DMS53 treated with DMSO at 0.1 percent for 48 hours (cell line): ENCODE measurements at regions not wholly inside any gene's neighbourhood (a gene's known extent, or its start where the extent isn't known, plus 50 kb on each side); places are given as distances from the start of the nearest gene placed in this dataset.
A peak's percentile ranks its signal among the peaks of the same experiment; 100 is the strongest.
"Not testable (repeated sequence)": the region's sequence is repeated elsewhere in the genome, so short reads cannot be mapped to it uniquely, and the experiment has no call there.

ENCODE experiments used
- DNase-seq: peaks from one replicate; lab custom pipeline; 2025; ENCODE audit not compliant: unreplicated experiment; lab: John Stamatoyannopoulos, UW

DNA sequence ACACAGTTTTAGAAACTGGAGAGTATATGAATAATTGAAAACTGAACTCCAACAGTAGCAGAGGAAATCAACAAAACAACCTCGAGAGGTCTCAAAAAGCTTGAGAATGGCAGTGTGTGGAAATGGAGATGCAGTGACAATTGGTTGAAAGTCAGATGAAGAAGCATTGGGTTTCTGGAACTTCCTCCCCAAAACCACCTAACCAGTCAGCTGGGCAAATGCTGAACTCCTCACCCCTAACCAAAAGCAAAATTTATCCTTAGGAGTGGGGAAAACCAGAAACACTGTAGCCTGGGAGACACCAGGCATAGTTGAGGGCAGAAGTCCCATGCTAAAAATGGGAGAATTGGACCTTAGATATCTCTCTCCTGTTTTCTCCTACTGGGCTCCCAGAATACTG is 109.9 kb downstream of the TANC2 start:
- DNase-seq: no peak

DNA sequence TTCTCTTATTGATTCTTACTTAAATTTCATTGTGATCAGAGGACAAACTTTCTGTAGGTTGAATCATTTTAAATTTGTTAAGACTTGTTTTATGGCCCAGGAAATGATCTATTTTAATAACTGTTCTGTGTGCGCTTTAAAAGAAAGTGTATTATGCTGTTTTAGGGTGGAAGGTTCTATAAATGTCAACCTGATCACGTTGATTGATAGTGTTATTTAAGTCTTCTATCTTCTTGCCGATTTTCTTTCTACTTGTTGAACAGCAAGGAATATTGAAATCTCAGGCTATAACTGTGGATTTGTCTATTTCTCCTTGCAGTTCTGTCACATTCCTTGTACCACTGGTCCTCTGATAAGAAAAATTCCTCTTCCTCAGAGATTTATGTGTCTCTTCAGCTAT is 112.7 kb downstream of the TANC2 start:
- no peak for DNase-seq

DNA sequence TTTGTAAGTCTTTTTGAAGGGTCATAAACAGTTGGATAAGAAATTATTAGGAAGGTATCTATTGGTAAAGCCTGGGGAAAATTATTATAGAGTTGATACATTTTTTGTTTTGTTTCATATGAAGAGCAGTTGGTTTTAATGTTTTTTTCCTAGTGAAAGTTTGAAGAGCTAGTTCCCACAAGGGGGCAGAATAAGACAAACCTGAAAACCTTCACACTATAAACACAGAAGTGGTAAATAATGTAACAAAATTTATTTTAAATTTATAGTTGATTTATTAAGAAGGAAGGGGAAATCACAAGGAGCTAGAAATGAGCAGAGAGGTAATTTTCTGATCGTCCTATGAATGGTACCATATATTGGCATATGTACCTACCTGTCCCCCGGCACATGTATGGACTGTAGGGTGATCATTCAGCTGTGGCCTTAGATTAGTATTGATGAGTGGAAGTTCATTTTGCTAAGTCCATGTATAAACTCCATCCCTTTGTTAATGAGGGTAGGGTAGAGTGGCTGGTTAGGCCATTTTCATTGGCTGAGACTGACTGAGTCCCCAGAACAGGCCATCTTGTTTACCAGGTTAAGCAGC is 116.3 kb downstream of the TANC2 start:
- DNase-seq: no peak

DNA sequence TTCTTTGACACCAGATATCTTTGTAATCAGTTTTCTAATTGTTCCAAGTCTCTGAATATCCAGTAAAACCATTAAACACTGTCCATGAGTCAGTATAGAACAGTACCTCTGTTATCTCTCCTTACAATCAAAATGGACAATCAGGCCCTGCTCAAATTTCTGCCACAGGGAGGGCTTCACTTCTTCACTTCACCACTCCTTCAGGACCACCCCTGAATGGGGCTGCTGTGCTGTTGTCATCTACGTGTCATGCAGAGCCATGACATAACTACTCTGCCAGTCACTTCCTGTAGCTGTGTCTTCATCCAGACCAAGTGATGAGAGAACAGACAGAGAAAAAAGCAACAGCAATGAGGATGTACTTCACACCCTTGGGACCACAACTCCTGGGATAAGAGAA is 116.9 kb downstream of the TANC2 start:
- DNase-seq: no peak

DNA sequence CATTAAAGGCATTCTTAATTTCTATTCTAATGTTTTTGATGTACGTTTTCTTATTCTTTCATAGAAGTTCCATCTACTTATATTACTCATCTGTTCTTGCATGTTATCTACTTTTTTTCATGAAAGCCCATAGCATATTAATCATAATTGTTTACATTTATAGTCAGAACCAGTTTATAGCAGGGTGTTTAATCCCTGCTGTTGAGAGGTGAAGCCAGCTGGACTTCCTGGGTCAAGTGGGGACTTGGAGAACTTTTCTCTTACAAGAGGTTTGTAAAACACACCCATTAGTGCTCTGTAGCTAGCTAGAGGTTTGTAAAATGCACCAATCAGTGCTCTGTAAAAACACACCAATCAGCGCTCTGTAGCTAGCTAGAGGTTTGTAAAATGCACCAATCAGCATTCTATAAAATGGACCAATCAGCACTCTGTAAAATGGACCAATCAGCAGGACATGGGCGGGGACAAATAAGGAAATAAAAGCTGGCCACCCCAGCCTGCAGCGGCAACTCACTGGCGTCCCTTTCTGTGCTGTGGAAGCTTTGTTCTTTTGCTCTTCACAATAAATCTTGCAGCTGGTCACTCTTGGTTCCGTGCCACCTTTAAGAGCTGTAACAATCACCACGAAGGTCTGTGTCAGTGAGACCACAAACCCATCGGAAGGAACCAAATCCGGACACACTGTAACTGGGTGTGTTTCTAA is 120.6 kb downstream of the TANC2 start:
- DNase-seq: peak; percentile 1

DNA sequence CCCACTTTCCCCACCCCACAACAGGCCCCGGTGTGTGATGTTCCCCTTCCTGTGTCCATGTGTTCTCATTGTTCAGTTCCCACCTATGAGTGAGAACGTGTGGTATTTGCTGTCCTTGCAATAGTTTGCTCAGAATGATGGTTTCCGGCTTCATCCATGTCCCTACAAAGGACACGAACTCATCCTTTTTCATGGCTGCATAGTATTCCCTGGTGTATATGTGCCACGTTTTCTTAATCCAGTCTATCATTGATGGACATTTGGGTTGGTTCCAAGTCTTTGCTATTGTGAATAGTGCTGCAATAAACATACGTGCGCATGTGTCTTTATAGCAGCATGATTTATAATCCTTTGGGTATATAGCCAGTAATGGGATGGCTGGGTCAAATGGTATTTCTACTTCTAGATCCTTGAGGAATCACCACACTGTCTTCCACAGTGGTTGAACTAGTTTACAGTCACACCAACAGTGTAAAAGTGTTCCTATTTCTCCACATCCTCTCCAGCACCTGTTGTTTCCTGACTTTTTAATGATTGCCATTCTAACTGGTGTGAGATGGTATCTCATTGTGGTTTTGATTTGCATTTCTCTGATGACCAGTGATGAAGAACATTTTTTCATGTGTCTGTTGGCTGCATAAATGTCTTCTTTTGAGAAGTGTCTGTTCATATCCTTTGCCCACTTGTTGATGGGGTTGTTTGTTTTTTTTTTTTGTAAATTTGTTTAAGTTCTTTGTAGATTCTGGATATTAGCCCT is 124.5 kb downstream of the TANC2 start:
- not testable (repeated sequence) for DNase-seq

DNA sequence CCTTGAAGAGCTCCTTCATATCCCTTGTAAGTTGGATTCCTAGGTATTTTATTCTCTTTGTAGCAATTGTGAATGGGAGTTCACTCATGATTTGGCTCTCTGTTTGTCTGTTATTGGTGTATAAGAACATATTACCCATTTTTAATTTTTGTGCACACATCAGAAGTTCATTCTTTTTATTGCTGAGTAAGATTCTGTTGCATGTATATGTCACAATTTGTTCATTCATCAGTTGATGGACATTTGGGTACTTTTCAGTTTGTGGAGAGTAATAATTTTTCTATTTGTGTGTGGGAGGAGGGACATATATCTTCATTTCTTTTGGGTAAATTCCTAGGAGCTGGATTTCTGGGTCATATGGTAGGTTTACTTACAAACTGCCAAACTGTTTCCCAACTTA is 125.9 kb downstream of the TANC2 start:
- not testable (repeated sequence) for DNase-seq

DNA sequence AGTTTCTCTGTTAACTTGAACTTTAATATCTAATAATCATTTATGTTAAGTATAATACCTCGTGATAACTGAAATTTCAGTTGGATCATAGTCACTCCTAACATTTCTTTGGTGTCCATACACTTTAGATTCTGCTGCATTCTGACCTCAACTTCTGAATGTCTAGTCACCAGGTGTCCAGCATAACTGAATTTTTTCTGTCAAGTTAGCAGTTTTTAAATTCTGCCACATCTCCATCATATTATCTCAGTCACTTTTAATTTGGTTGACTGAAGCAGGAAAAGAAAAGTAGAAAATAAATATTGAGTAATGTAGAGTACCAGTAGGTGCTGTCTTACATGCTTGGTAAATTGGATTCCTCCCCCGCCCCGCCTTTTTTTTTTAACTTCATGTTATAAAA is 128.6 kb downstream of the TANC2 start:
- no peak for DNase-seq

DNA sequence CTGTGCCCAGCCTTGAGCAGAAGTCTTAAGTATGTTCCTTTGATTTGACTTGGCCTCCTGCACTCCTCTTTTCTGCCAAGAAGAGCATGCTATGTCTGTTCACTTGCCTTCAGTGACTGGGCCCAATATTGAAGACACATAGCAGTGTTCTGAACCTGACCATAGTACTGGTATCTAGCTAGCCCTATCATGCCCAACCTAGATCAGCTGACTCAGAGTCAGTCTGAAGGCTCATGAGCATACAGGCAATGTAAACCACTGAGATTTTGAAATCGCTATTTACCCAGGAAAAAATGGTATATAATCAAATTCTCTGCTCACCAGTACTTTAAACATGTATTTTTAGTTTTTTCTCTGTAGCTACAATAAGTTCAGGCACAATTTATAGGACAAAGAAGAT is 129.4 kb downstream of the TANC2 start:
- no peak for DNase-seq

DNA sequence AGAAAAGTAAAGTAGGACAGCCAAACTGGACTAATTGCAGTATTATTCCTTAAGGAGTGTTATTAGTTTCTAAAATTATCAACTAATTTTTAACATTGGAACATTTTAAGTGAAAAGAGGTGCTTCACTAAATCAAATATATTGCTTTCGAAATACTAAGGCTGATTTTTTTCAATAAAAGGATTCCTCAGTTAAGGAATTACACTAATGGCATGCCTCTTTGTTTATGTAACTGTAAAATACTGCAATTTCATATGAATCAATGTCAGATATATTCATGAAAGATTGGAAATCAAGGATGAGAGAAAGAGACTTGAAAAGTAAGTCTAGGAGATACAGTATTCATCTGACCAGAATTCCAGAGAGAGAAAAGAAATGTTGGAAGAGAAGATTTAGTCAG is 129.8 kb downstream of the TANC2 start:
- no peak for DNase-seq

DNA sequence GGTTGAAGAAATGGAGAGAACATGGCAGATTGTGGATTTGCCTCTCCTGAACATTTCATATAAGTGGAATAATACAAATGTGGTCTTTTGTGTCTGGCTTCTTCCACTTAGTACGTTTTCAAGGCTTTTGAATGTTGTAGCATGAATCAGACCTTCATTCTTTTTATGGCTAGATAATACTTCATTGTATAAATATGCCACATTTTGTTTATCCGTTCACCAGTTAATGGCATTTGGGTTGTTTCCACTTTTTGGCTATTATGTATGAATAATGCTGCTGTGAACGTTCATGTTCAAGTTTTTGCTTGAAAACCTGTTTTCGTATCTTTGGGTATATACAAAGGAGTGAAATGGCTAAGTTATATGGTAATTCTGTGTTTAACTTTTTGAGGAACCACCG is 130.4 kb downstream of the TANC2 start:
- DNase-seq: no peak

DNA sequence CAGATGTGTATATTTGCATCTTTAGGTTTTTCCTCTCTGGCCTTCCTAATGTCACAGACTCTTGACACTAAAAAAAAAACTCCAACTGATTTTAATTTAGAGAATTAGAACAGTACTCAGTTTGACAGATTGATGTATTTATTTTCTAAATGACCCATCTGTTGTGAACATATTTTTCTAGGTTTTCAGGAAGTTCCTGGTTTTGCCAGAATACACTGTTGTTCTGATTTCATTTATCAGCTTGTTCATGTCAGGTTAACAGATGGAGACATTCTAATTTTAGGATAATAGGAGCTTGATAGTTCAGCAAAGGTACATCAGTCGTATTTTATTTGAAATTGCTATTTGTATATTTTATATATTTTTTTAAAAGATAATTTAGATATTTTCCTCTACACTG is 133.4 kb downstream of the TANC2 start:
- DNase-seq: no peak

DNA sequence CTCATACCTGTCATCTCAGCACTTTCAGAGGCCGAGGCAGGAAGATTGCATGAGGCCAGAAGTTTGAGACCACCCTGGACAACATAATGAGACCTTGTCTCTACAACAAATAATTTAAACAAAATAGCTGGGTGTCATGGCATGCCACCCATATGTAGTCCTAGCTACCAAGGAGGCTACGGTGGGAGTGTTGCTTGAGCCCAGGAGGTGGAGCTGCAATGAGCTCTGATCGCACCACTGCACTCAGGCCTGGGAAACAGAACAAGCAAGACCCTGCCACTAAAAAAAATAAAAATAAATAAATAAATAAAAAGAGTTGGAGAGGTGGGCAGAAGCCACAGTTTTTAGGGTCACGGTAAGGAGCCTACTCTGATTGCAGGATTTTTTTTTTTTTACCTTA is 136.0 kb downstream of the TANC2 start:
- DNase-seq: no peak

DNA sequence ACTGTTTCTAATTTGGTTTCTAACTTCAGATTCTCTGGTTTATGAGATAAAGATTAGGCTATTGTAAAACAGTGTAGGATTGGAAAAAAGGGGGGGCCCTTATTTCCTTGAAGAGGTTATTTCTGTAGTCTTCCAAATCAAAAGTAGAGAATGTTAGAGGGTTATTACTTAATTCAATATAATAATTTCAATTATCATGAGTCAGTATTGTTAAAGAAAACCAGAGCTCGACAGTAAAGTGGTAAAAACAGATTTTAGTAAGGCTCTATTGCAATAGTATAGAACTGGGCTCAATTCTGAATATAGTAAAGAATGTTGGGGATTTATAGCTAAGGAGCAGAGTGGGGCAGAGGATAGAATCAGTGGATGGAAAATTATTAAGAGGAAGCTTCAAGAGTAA is 140.0 kb downstream of the TANC2 start:
- no peak for DNase-seq

DNA sequence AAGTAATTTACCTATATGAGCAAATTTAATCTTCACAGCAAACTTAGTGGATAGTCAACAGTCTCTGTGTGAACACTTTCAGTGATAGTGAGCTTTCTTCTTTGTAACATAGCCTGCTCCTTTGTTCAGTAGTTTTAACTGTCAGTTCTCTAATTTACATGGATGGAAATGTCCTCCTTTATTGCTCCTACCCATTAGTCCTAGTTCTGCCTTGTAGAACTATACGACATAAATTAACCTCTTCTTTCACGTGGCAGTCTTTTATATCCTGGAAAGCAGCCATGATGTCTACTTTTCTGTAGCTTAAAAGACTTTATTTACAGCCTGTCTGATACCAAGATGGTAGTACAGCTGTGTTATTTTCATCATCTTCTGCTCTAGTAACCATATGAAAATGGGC is 143.6 kb downstream of the TANC2 start:
- DNase-seq: no peak

DNA sequence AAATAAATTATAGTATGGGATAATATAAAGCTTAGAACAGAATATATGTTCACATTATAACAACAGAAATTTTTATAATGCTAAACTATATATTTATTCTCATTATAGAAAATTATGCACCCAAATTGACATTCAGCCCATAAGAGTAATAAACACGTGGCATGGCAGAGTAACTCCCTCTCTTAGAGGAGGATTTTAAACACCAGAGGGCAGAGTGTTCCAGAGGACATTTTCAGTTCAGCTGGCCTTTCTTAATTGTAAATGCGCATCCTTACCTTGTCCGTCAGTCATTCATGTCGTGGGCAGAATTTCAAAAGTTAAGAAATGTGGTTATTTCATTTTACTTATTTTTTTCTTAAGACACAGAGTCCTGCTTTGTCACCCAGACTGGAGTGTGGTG is 147.1 kb downstream of the TANC2 start:
- DNase-seq: no peak

DNA sequence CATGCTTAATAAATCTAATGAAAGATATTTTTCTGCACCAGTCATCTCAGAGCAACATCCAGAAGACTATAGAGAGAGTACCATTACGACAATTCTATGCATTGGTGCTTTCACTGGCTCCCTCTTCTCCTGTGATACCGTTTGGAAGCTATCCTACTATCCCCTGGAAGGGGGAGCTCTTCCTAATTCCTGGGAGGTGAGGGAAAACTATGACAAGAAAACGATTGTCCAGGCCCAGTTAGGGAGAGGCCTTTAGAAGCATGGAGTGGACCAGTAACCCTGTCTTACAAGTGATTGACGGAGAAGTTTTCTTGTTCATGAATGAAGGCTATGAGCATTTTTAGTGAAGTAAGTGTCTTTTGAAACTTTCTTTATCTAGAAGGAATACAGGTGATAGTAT is 150.2 kb downstream of the TANC2 start:
- DNase-seq: no peak

DNA sequence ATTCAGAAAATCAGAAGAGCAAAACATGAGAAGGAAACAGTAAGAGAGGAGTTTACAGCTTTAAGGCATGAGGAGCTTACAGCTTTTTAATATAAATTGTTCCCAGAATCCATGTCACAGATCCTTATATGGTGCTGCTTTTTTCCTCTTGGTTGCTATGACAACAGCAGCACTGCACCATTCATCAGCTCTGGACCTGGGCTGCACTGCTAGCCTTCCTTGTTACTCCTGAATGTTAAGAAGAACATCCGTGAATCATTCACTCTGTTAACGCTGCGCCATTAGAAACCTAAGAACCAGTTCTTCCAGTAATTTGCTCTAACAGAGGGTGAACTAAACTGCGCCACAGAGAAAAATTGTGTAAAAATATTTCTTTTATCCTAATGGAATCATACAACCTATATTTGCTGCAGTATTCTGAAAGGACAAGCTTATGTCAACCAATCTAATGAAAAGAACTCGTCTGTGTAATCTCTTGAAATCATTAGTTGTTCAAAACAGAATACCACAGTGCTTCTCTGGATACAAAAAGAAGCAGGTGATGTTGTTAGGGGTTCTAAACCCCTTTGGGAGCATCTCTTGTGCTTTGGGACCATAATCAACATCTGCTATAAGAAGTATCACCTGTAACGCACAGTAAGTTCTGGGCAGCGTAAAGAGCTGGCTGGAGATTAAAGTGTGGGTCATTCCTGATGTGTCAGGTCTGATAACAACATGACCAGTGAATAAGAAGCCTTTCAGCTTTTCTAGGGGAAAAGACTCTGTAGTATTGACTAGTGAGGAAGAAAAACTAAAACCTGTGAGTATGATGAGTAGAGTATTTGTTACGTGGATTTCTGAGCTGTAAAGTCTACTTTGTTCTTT is 151.2 kb downstream of the TANC2 start:
- peak; percentile 17 for DNase-seq

DNA sequence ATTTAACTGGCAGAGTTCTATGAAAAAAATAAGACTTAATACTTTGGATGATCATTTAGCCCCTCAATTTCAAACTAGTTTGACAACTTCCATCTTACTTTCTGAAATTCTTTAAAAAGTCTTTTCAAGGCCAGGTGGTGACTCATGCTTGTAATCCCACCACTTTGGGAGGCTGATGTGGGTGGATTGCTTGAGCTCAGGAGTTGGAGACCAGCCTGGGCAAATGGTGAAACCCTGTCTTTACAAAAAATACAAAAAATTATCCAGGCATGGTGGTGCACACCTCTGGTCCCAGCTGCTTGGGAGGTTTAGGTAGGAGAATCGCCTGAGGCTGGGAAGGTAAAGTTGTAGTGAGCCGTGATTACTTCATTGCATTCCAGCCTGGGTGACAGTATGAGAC is 154.4 kb downstream of the TANC2 start:
- no peak for DNase-seq

DNA sequence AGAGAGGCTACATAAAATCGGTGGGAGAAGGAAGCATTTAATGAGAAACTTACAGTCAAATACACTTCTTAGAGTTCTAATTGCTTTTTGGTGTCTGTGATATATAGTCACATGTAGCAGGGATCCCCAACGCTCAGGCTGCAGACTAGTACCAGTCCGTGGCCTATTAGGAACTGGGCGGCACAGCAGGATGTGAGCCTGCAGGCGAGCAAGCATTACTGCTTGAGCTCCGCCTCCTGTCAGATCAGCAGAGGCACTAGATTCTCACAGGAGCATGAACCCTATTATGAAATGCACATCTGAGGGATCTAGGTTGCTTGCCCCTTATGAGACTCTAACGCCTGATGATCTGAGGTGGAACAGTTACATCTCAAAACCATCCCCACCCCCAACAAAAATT is 158.5 kb downstream of the TANC2 start:
- no peak for DNase-seq

DNA sequence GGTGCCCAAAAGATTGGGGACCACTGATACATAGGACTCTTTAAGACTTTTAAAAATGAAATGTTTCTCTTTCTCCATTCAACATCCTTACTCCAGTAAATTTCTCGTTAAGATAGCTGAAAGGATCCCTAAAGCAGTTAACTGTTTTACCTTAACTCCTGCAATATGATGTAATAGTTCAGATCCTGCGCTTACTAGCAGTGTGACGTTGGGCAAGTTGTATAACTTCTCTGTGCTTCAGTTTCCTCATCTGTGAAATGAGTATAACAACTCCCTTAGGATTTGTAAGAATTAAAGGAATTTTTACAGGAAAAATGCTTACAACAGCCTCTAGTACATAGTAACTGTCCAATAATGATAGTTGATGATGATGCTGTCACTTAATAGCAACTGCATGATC is 158.9 kb downstream of the TANC2 start:
- no peak for DNase-seq

DNA sequence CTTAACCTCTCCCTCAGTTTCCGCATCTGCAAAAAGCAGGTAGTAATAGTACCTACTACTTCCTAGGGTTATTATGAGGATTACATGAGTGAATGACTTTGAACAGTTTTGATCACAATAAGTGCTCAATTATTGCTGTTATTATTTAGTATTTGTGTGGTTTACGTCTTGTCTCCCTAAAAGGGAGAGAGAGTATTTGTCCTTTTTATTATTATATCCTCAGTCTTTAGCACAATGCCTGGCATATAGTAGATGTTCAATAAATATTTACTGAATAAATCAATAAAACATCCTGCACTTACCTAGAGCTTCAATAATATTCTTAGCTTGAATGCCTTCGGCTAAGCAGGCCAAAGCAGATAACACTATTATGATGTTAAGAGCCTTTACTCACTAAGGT is 160.0 kb downstream of the TANC2 start:
- no peak for DNase-seq
